HL-60 (cell line): ENCODE measurements at regions not wholly inside any gene's neighbourhood (a gene's known extent, or its start where the extent isn't known, plus 50 kb on each side); places are given as distances from the start of the nearest gene placed in this dataset.

ENCODE experiments used
- GABPA ChIP-seq: IDR thresholded peaks from 2 replicates; pipeline ENCODE4 v1.6.1; 2012; ENCODE audit warnings: low read depth
- REST ChIP-seq: IDR thresholded peaks from 2 replicates; pipeline ENCODE4 v1.6.1; 2012; ENCODE audit warnings: low read depth; ENCODE audit not compliant: insufficient replicate concordance
- SPI1 ChIP-seq: IDR thresholded peaks from 2 replicates; pipeline ENCODE4 v1.6.1; 2012; ENCODE audit warnings: low read depth, mild to moderate bottlenecking, borderline replicate concordance
- TF ChIP-seq, protein P1 (sequence below): IDR thresholded peaks from one replicate; pipeline ENCODE4 v1.5.1; 2011; ENCODE audit warnings: low read length, control low read depth, inconsistent platforms; ENCODE audit not compliant: insufficient read depth

- TF ChIP-seq, protein P1, sequence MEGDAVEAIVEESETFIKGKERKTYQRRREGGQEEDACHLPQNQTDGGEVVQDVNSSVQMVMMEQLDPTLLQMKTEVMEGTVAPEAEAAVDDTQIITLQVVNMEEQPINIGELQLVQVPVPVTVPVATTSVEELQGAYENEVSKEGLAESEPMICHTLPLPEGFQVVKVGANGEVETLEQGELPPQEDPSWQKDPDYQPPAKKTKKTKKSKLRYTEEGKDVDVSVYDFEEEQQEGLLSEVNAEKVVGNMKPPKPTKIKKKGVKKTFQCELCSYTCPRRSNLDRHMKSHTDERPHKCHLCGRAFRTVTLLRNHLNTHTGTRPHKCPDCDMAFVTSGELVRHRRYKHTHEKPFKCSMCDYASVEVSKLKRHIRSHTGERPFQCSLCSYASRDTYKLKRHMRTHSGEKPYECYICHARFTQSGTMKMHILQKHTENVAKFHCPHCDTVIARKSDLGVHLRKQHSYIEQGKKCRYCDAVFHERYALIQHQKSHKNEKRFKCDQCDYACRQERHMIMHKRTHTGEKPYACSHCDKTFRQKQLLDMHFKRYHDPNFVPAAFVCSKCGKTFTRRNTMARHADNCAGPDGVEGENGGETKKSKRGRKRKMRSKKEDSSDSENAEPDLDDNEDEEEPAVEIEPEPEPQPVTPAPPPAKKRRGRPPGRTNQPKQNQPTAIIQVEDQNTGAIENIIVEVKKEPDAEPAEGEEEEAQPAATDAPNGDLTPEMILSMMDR, result no peak
- TF ChIP-seq GABPA, result no peak
- TF ChIP-seq REST, result no peak
- no peak for TF ChIP-seq SPI1
These were observed 1641.9 kb upstream of the PIK3C3 start for GRCh38 chr18:40313030-40313642.
